ENCODE measurements at regions not wholly inside any gene's neighbourhood (a gene's known extent, or its start where the extent isn't known, plus 50 kb on each side); places are given as distances from the start of the nearest gene placed in this dataset.

GRCh38 chr12:118581371-118581770, 205.0 kb downstream of the SUDS3 start:
- Mint-ChIP-seq H3K36me3 (no peaks in the 10 kb centered on the region), H3K4me1 (no peaks in the 10 kb centered on the region), H3K9me3 (no peaks in the 10 kb centered on the region), H3K27me3 (peaks cover 0 to 12% of the 10 kb centered on the region in 2 donors), H3K4me3 (no peak overlapping the region), H3K27ac (no peak overlapping the region)
- Histone ChIP-seq H3K4me1 (ENCODE audit: control insufficient read depth in 1 of 2, extremely low read depth in 1 of 2, insufficient read depth in 2 of 2, low read length in 2 of 2) (no peaks in the 10 kb centered on the region), H3K9me3 (no peaks in the 10 kb centered on the region), H3K27me3 (replicated peaks in 1 of 2; ENCODE audit: control insufficient read depth in 2 of 2, extremely low read depth in 1 of 2, insufficient read depth in 2 of 2, low read length in 1 of 2) (no peaks in the 10 kb centered on the region), H3K27ac (ENCODE audit: low read length) (no peak overlapping the region), H3K36me3 (ENCODE audit: control insufficient read depth in 2 of 2, extremely low read depth in 1 of 2, insufficient read depth in 1 of 2, low read length in 1 of 2) (no peaks in the 10 kb centered on the region), H3K4me3 (ENCODE audit: control insufficient read depth in 1 of 2, extremely low read depth in 1 of 2, low read length in 1 of 2) (no peak overlapping the region)
- no peak for ATAC-seq (replicated peaks in 1 of 4)
- POLR2A ChIA-PET: no interaction called here
- 11% methylated on average over 1 of the region's 1 CpG for WGBS (ENCODE audit: insufficient coverage)
- no peak for DNase-seq
- CTCF ChIA-PET: interaction anchor here in 1 of 2 donors (0.7 kb wide), 1 partner anchor 710 kb away, joined by 3 read pairs; no protein-coding TSS in a partner anchor

GRCh38 chr12:118582863-118583262, 206.5 kb downstream of the SUDS3 start:
- no peaks in the 10 kb centered on the region for H3K4me1 ChIP-seq (ENCODE audit: control insufficient read depth in 1 of 2, extremely low read depth in 1 of 2, insufficient read depth in 2 of 2, low read length in 2 of 2)
- Mint-ChIP-seq H3K9me3 (peaks cover 0 to 8% (median 2%) of the 10 kb centered on the region in 3 donors), H3K27ac (no peak overlapping the region), H3K27me3 (peaks cover 0 to 12% of the 10 kb centered on the region in 2 donors), H3K36me3 (no peaks in the 10 kb centered on the region), H3K4me1 (no peaks in the 10 kb centered on the region), H3K4me3 (no peak overlapping the region)
- no peaks in the 10 kb centered on the region for H3K36me3 ChIP-seq (ENCODE audit: control insufficient read depth in 2 of 2, extremely low read depth in 1 of 2, insufficient read depth in 1 of 2, low read length in 1 of 2)
- H3K27me3 ChIP-seq (replicated peaks in 1 of 2; ENCODE audit: control insufficient read depth in 2 of 2, extremely low read depth in 1 of 2, insufficient read depth in 2 of 2, low read length in 1 of 2): peaks cover 0 to 2% of the 10 kb centered on the region in 2 experiments
- DNase-seq: no peak
- ChIA-PET POLR2A (no interaction called here), CTCF (no interaction called here)
- no CpG with 5 or more reads among the region's 4 CpGs for WGBS (ENCODE audit: insufficient coverage)
- no peaks in the 10 kb centered on the region for H3K9me3 ChIP-seq
- no peak for ATAC-seq (replicated peaks in 1 of 4)
- H3K4me3 ChIP-seq (ENCODE audit: control insufficient read depth in 1 of 2, extremely low read depth in 1 of 2, low read length in 1 of 2): no peak overlapping the region
- H3K27ac ChIP-seq (ENCODE audit: low read length): no peak overlapping the region

GRCh38 chr12:118586433-118586832, 210.1 kb downstream of the SUDS3 start:
- no peak for DNase-seq
- Histone ChIP-seq H3K4me1 (ENCODE audit: control insufficient read depth in 1 of 2, extremely low read depth in 1 of 2, insufficient read depth in 2 of 2, low read length in 2 of 2) (no peaks in the 10 kb centered on the region), H3K4me3 (ENCODE audit: control insufficient read depth in 1 of 2, extremely low read depth in 1 of 2, low read length in 1 of 2) (no peak overlapping the region), H3K36me3 (ENCODE audit: control insufficient read depth in 2 of 2, extremely low read depth in 1 of 2, insufficient read depth in 1 of 2, low read length in 1 of 2) (no peaks in the 10 kb centered on the region), H3K9me3 (no peaks in the 10 kb centered on the region), H3K27me3 (replicated peaks in 1 of 2; ENCODE audit: control insufficient read depth in 2 of 2, extremely low read depth in 1 of 2, insufficient read depth in 2 of 2, low read length in 1 of 2) (peaks cover 0 to 9% of the 10 kb centered on the region in 2 experiments), H3K27ac (ENCODE audit: low read length) (no peak overlapping the region)
- no peak for ATAC-seq (replicated peaks in 1 of 4)
- Mint-ChIP-seq H3K27me3 (peaks cover 0 to 12% of the 10 kb centered on the region in 2 donors), H3K27ac (no peak overlapping the region), H3K9me3 (peaks cover 0 to 8% (median 2%) of the 10 kb centered on the region in 3 donors), H3K36me3 (no peaks in the 10 kb centered on the region), H3K4me1 (no peaks in the 10 kb centered on the region), H3K4me3 (no peak overlapping the region)
- no CpG with 5 or more reads among the region's 1 CpG for WGBS (ENCODE audit: insufficient coverage)
- POLR2A ChIA-PET: no interaction called here
- CTCF ChIA-PET: no interaction called here

GRCh38 chr12:118589162-118589561, 212.8 kb downstream of the SUDS3 start:
- no peak for DNase-seq
- Histone ChIP-seq H3K27ac (ENCODE audit: low read length) (no peak overlapping the region), H3K4me1 (ENCODE audit: control insufficient read depth in 1 of 2, extremely low read depth in 1 of 2, insufficient read depth in 2 of 2, low read length in 2 of 2) (no peaks in the 10 kb centered on the region), H3K4me3 (ENCODE audit: control insufficient read depth in 1 of 2, extremely low read depth in 1 of 2, low read length in 1 of 2) (no peak overlapping the region), H3K27me3 (replicated peaks in 1 of 2; ENCODE audit: control insufficient read depth in 2 of 2, extremely low read depth in 1 of 2, insufficient read depth in 2 of 2, low read length in 1 of 2) (peaks cover 0 to 9% of the 10 kb centered on the region in 2 experiments), H3K36me3 (ENCODE audit: control insufficient read depth in 2 of 2, extremely low read depth in 1 of 2, insufficient read depth in 1 of 2, low read length in 1 of 2) (no peaks in the 10 kb centered on the region), H3K9me3 (no peaks in the 10 kb centered on the region)
- POLR2A ChIA-PET: no interaction called here
- no CpG with 5 or more reads among the region's 1 CpG for WGBS (ENCODE audit: insufficient coverage)
- Mint-ChIP-seq H3K27me3 (peaks cover 0 to 3% of the 10 kb centered on the region in 2 donors), H3K4me3 (no peak overlapping the region), H3K9me3 (peaks cover 0 to 8% (median 2%) of the 10 kb centered on the region in 3 donors), H3K36me3 (no peaks in the 10 kb centered on the region), H3K27ac (no peak overlapping the region), H3K4me1 (no peaks in the 10 kb centered on the region)
- ATAC-seq (replicated peaks in 1 of 4): no peak
- CTCF ChIA-PET: no interaction called here

- Mint-ChIP-seq H3K27ac (no peak overlapping the region), H3K36me3 (no peaks in the 10 kb centered on the region), H3K4me1 (no peaks in the 10 kb centered on the region), H3K27me3 (no peaks in the 10 kb centered on the region), H3K9me3 (peaks cover 0 to 8% (median 2%) of the 10 kb centered on the region in 3 donors), H3K4me3 (no peak overlapping the region)
- Histone ChIP-seq H3K4me3 (ENCODE audit: control insufficient read depth in 1 of 2, extremely low read depth in 1 of 2, low read length in 1 of 2) (no peak overlapping the region), H3K9me3 (no peaks in the 10 kb centered on the region), H3K27me3 (replicated peaks in 1 of 2; ENCODE audit: control insufficient read depth in 2 of 2, extremely low read depth in 1 of 2, insufficient read depth in 2 of 2, low read length in 1 of 2) (peaks cover 0 to 9% of the 10 kb centered on the region in 2 experiments), H3K36me3 (ENCODE audit: control insufficient read depth in 2 of 2, extremely low read depth in 1 of 2, insufficient read depth in 1 of 2, low read length in 1 of 2) (no peaks in the 10 kb centered on the region), H3K4me1 (ENCODE audit: control insufficient read depth in 1 of 2, extremely low read depth in 1 of 2, insufficient read depth in 2 of 2, low read length in 2 of 2) (no peaks in the 10 kb centered on the region), H3K27ac (ENCODE audit: low read length) (no peak overlapping the region)
- ATAC-seq (replicated peaks in 1 of 4) (no peak), DNase-seq (no peak)
- 64% methylated on average over 5 of the region's 7 CpGs for WGBS (ENCODE audit: insufficient coverage)
- ChIA-PET POLR2A (no interaction called here), CTCF (no interaction called here)
Measured at GRCh38 chr12:118590406-118591150, 214.2 kb downstream of the SUDS3 start.

- no peaks in the 10 kb centered on the region for H3K4me1 Mint-ChIP-seq
- no peaks in the 10 kb centered on the region for H3K9me3 ChIP-seq
Measured at GRCh38 chr12:118603610-118604361, 227.4 kb downstream of the SUDS3 start.

More at GRCh38 chr12:118603610-118604361, 227.4 kb downstream of the SUDS3 start:
- Histone ChIP-seq H3K27me3 (replicated peaks in 1 of 2; ENCODE audit: control insufficient read depth in 2 of 2, extremely low read depth in 1 of 2, insufficient read depth in 2 of 2, low read length in 1 of 2) (no peaks in the 10 kb centered on the region), H3K4me1 (ENCODE audit: control insufficient read depth in 1 of 2, extremely low read depth in 1 of 2, insufficient read depth in 2 of 2, low read length in 2 of 2) (no peaks in the 10 kb centered on the region), H3K27ac (ENCODE audit: low read length) (no peak overlapping the region), H3K4me3 (ENCODE audit: control insufficient read depth in 1 of 2, extremely low read depth in 1 of 2, low read length in 1 of 2) (no peak overlapping the region), H3K36me3 (ENCODE audit: control insufficient read depth in 2 of 2, extremely low read depth in 1 of 2, insufficient read depth in 1 of 2, low read length in 1 of 2) (no peaks in the 10 kb centered on the region)
- Mint-ChIP-seq H3K4me3 (no peak overlapping the region), H3K27ac (no peak overlapping the region), H3K9me3 (peaks cover 1 to 8% (median 6%) of the 10 kb centered on the region in 3 donors), H3K27me3 (peaks cover 2 to 4% of the 10 kb centered on the region in 2 donors), H3K36me3 (no peaks in the 10 kb centered on the region)
- POLR2A ChIA-PET: no interaction called here
- 80% methylated on average over 1 of the region's 3 CpGs for WGBS (ENCODE audit: insufficient coverage)
- no peak for DNase-seq
- CTCF ChIA-PET: no interaction called here
- ATAC-seq (replicated peaks in 1 of 4): no peak

Measured in T-cell (primary cell).